ENCODE measurements at regions not wholly inside any gene's neighbourhood (a gene's known extent, or its start where the extent isn't known, plus 50 kb on each side); places are given as distances from the start of the nearest gene placed in this dataset.

DNA sequence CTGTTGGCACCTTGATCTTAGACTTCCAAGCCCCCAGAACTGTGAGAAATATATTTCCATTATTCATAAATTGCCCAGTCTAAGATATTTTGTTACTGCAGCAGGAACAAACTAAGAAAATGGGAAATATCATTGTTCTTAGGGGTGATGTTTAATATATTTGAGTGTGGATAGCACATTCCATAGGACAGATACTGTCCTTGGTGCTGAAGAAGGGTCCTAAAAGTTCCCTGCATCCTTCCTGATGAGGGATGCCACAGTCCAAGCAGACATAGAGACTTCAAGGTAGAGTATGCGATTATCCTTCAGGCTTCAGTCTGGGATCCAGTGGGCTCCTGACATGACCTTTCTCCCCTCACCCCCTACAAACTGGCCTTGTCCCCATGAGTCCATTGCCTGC, 689.0 kb downstream of the TDRD15 start:
- TF ChIP-seq POLR2AphosphoS5 (IDR thresholded peaks at IDR 0.05; ENCODE audit: low read depth, low read length) = no peak
- TF ChIP-seq, protein P1, sequence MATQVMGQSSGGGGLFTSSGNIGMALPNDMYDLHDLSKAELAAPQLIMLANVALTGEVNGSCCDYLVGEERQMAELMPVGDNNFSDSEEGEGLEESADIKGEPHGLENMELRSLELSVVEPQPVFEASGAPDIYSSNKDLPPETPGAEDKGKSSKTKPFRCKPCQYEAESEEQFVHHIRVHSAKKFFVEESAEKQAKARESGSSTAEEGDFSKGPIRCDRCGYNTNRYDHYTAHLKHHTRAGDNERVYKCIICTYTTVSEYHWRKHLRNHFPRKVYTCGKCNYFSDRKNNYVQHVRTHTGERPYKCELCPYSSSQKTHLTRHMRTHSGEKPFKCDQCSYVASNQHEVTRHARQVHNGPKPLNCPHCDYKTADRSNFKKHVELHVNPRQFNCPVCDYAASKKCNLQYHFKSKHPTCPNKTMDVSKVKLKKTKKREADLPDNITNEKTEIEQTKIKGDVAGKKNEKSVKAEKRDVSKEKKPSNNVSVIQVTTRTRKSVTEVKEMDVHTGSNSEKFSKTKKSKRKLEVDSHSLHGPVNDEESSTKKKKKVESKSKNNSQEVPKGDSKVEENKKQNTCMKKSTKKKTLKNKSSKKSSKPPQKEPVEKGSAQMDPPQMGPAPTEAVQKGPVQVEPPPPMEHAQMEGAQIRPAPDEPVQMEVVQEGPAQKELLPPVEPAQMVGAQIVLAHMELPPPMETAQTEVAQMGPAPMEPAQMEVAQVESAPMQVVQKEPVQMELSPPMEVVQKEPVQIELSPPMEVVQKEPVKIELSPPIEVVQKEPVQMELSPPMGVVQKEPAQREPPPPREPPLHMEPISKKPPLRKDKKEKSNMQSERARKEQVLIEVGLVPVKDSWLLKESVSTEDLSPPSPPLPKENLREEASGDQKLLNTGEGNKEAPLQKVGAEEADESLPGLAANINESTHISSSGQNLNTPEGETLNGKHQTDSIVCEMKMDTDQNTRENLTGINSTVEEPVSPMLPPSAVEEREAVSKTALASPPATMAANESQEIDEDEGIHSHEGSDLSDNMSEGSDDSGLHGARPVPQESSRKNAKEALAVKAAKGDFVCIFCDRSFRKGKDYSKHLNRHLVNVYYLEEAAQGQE (IDR thresholded peaks at IDR 0.05; ENCODE audit: insufficient read depth in 1 of 2, low read depth in 2 of 2, low read length in 2 of 2) = peak; percentile 78 to 91
- no peak for TF ChIP-seq SIN3A (IDR thresholded peaks at IDR 0.05; ENCODE audit: borderline replicate concordance, insufficient read depth, low read length)
- no peak for TF ChIP-seq TAF1 (IDR thresholded peaks at IDR 0.05; ENCODE audit: borderline replicate concordance, insufficient read depth, low read length)

All from PFSK-1 (cell line).